SK-N-SH (cell line): ENCODE measurements at regions not wholly inside any gene's neighbourhood (a gene's known extent, or its start where the extent isn't known, plus 50 kb on each side); places are given as distances from the start of the nearest gene placed in this dataset.

Experiments used
- CTCF ChIA-PET: fragments of 300-600, 350-600 bp; formaldehyde crosslinking; extraction: SDS; loops from one replicate; lab custom pipeline; 2021; lab: Yijun Ruan, JAX
- POLR2A ChIA-PET: fragments of 350-600 bp; sonication (Branson Sonifier 250); formaldehyde crosslinking; extraction: SDS; loops from one replicate; lab custom pipeline; 2020; ENCODE audit warnings: antibody characterized with exemption, inconsistent platforms; lab: Yijun Ruan, JAX
- DNase-seq: peaks from one replicate; pipeline ENCODE4 v3.0.0; 2012
- H2AFZ ChIP-seq: fragments of 200-600 bp; sonication (generic); 2 replicates; pipeline ENCODE4 v1.8.1; 2016; ENCODE audit warnings: antibody characterized with exemption, mild to moderate bottlenecking, low read depth
- H3F3A ChIP-seq: fragments of 200-600 bp; sonication (generic); replicated peaks from 2 replicates; pipeline ENCODE3; 2016; ENCODE audit warnings: antibody characterized with exemption, mild to moderate bottlenecking; ENCODE audit not compliant: insufficient read depth
- H3K27ac ChIP-seq, 2 experiments: fragments of 200-500 bp in 1 of 2; fragments of 200-600 bp in 1 of 2; sonication (Bioruptor generic) in 1 of 2; sonication (generic), shearing (Covaris generic) in 1 of 2; 2 replicates each; pipeline versions ENCODE4 v1.5.1 to v1.6.1; 2014 to 2016; ENCODE audit warnings: low read depth in 2 of 2, inconsistent platforms in 1 of 2, low read length in 1 of 2, mild to moderate bottlenecking in 1 of 2, mixed read lengths in 1 of 2
- H3K27me3 ChIP-seq: fragments of 200-600 bp; sonication (generic), shearing (Covaris generic); 2 replicates; pipeline ENCODE4 v1.6.1; 2016; ENCODE audit warnings: mixed run types; ENCODE audit not compliant: insufficient read depth
- H3K36me3 ChIP-seq, 2 experiments: fragments of 200-500 bp in 1 of 2; fragments of 200-600 bp in 1 of 2; sonication (Bioruptor generic) in 1 of 2; sonication (generic) in 1 of 2; replicated peaks in 1 of 2; 2 replicates each; pipeline versions ENCODE3 to v1.5.1; 2014 to 2016; ENCODE audit warnings: low read length in 1 of 2, mild to moderate bottlenecking in 1 of 2; ENCODE audit not compliant: insufficient read depth in 2 of 2, control insufficient read depth in 1 of 2
- H3K4me1 ChIP-seq, 2 experiments: fragments of 200-500 bp in 1 of 2; fragments of 200-600 bp in 1 of 2; sonication (Bioruptor generic) in 1 of 2; sonication (generic), shearing (Covaris generic) in 1 of 2; 2 replicates each; pipeline versions ENCODE4 v1.5.1 to v1.6.1; 2014 to 2016; ENCODE audit warnings: low read depth in 1 of 2, low read length in 1 of 2, mixed run types in 1 of 2; ENCODE audit not compliant: insufficient read depth in 2 of 2, control insufficient read depth in 1 of 2
- H3K4me2 ChIP-seq: fragments of 200-600 bp; sonication (generic), shearing (Covaris generic); 2 replicates; pipeline ENCODE4 v1.6.1; 2017; ENCODE audit warnings: mixed run types
- H3K4me3 ChIP-seq, 2 experiments: fragments of 200-500 bp in 1 of 2; fragments of 200-600 bp in 1 of 2; sonication (Bioruptor generic) in 1 of 2; sonication (generic), shearing (Covaris generic) in 1 of 2; 2 replicates each; pipeline versions ENCODE4 v1.5.1 to v1.8.1; 2014 to 2016; ENCODE audit warnings: low read depth in 2 of 2, inconsistent platforms in 1 of 2, low read length in 1 of 2, mild to moderate bottlenecking in 1 of 2, mixed read lengths in 1 of 2, moderate library complexity in 1 of 2
- H3K79me2 ChIP-seq: fragments of 200-600 bp; sonication (generic); 2 replicates; pipeline ENCODE4 v1.8.1; 2017; ENCODE audit warnings: mild to moderate bottlenecking; ENCODE audit not compliant: insufficient read depth
- H3K9ac ChIP-seq: fragments of 200-600 bp; sonication (generic); 2 replicates; pipeline ENCODE4 v1.6.1; 2017; ENCODE audit warnings: mixed run types
- H3K9me2 ChIP-seq: fragments of 200-600 bp; sonication (generic); 2 replicates; pipeline ENCODE4 v1.6.1; 2017; ENCODE audit warnings: mixed run types
- H3K9me3 ChIP-seq: fragments of 200-600 bp; sonication (generic); 2 replicates; pipeline ENCODE4 v1.6.1; 2017; ENCODE audit warnings: mixed run types, mild to moderate bottlenecking, moderate library complexity
- H4K20me1 ChIP-seq: fragments of 200-600 bp; sonication (generic); 2 replicates; pipeline ENCODE4 v1.6.1; 2017; ENCODE audit warnings: mild to moderate bottlenecking, mixed run types; ENCODE audit not compliant: insufficient read depth
- ELF1 ChIP-seq: IDR thresholded peaks from 2 replicates; pipeline ENCODE4 v1.4.0; 2012
- JUND ChIP-seq: IDR thresholded peaks from 2 replicates; pipeline ENCODE4 v1.4.0; 2012
- MXI1 ChIP-seq: IDR thresholded peaks from 2 replicates; pipeline ENCODE4 v1.6.1; 2012; ENCODE audit warnings: mild to moderate bottlenecking, low read depth, low read length, improper control_type of control experiment
- NRF1 ChIP-seq: IDR thresholded peaks from 2 replicates; pipeline ENCODE4 v1.6.1; 2012; ENCODE audit warnings: low read depth, mild to moderate bottlenecking, low read length
- POLR2AphosphoS5 ChIP-seq: IDR thresholded peaks from 2 replicates; pipeline ENCODE4 v1.6.1; 2012; ENCODE audit warnings: low read depth, low read length
- RCOR1 ChIP-seq: fragments of 150-350 bp; IDR thresholded peaks from 2 replicates; pipeline ENCODE4 v1.6.1; 2017; ENCODE audit warnings: antibody characterized with exemption, low read length
- RFX5 ChIP-seq: IDR thresholded peaks from 2 replicates; pipeline ENCODE4 v1.6.1; 2012; ENCODE audit warnings: mild to moderate bottlenecking, improper control_type of control experiment, low read length
- SIN3A ChIP-seq: IDR thresholded peaks from 2 replicates; pipeline ENCODE4 v1.6.1; 2012; ENCODE audit warnings: low read depth, mild to moderate bottlenecking, low read length, moderate library complexity, borderline replicate concordance
- TAF1 ChIP-seq: IDR thresholded peaks from 2 replicates; pipeline ENCODE4 v1.6.1; 2012; ENCODE audit warnings: low read depth, mild to moderate bottlenecking, low read length, moderate library complexity, borderline replicate concordance
- TCF12 ChIP-seq: IDR thresholded peaks from 2 replicates; pipeline ENCODE4 v1.4.0; 2012
- YY1 ChIP-seq: IDR thresholded peaks from 2 replicates; pipeline ENCODE4 v1.4.0; 2012; ENCODE audit warnings: low read depth, mild to moderate bottlenecking
- TF ChIP-seq, protein P1 (sequence below): IDR thresholded peaks from 2 replicates; pipeline ENCODE4 v1.4.0; 2012; ENCODE audit warnings: low read depth, borderline replicate concordance
- TF ChIP-seq, protein P2 (sequence below): IDR thresholded peaks from 2 replicates; pipeline ENCODE4; 2012
- TF ChIP-seq, protein P3 (sequence below): IDR thresholded peaks from 2 replicates; pipeline ENCODE4 v1.4.0; 2012; ENCODE audit warnings: low read depth
- TF ChIP-seq, protein P4 (sequence below): fragments of 200-600 bp; sonication (generic); IDR thresholded peaks from 2 replicates; pipeline ENCODE4 v1.6.1; 2017; ENCODE audit warnings: antibody characterized with exemption, mild to moderate bottlenecking, moderate library complexity
- TF ChIP-seq, protein P5 (sequence below): IDR thresholded peaks from 2 replicates; pipeline ENCODE4 v1.6.1; 2012; ENCODE audit warnings: mild to moderate bottlenecking, low read depth, low read length, moderate library complexity
- TF ChIP-seq, protein P6 (sequence below): IDR thresholded peaks from 2 replicates; pipeline ENCODE4 v1.4.0; 2012; ENCODE audit warnings: low read depth, borderline replicate concordance

DNA sequence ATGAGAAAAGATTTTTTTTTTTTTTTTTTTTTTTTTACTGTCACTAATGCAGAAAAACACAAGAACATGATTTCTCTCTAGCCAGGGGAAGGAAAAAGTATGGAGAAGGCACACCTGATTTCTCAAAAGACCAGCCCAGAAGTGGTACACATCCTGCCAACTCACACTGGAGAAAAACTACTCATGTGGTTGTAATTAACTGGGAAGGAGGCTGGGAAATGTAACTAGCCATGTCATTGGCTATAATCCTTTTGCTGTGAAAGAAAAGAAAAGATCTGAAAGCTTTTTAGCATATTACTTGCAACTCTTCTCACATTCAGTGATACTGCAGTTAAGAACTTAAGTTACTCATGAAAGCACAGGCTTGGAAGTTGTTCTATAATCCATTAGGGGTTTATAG, 195.9 kb upstream of the PMFBP1 start:
- Histone ChIP-seq H3K9ac (no peak overlapping the region), H3K4me1 (peaks cover 7 to 25% of the 10 kb centered on the region in 2 experiments; a peak in 2 of 4 replicates), H3K4me3 (no peak overlapping the region), H3K9me3 (peaks cover 13% of the 10 kb centered on the region), H3K36me3 (no peaks in the 10 kb centered on the region), H3K79me2 (no peaks in the 10 kb centered on the region), H3F3A (no peaks in the 10 kb centered on the region), H3K27ac (no peak overlapping the region), H3K9me2 (no peaks in the 10 kb centered on the region; the same call in 1 of the 2 replicates), H3K27me3 (no peaks in the 10 kb centered on the region), H2AFZ (no peak overlapping the region), H3K4me2 (no peak overlapping the region), H4K20me1 (no peaks in the 10 kb centered on the region)
- TF ChIP-seq TAF1, result no peak
- no peak for TF ChIP-seq JUND
- TF ChIP-seq NRF1, result no peak
- no peak for TF ChIP-seq MXI1
- no peak for TF ChIP-seq SIN3A
- TF ChIP-seq TCF12, result no peak
- TF ChIP-seq, protein P1, sequence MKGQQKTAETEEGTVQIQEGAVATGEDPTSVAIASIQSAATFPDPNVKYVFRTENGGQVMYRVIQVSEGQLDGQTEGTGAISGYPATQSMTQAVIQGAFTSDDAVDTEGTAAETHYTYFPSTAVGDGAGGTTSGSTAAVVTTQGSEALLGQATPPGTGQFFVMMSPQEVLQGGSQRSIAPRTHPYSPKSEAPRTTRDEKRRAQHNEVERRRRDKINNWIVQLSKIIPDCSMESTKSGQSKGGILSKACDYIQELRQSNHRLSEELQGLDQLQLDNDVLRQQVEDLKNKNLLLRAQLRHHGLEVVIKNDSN, result no peak
- TF ChIP-seq, protein P2, sequence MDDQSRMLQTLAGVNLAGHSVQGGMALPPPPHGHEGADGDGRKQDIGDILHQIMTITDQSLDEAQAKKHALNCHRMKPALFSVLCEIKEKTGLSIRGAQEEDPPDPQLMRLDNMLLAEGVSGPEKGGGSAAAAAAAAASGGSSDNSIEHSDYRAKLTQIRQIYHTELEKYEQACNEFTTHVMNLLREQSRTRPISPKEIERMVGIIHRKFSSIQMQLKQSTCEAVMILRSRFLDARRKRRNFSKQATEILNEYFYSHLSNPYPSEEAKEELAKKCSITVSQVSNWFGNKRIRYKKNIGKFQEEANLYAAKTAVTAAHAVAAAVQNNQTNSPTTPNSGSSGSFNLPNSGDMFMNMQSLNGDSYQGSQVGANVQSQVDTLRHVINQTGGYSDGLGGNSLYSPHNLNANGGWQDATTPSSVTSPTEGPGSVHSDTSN, result no peak
- no peak for TF ChIP-seq POLR2AphosphoS5
- TF ChIP-seq, protein P3, sequence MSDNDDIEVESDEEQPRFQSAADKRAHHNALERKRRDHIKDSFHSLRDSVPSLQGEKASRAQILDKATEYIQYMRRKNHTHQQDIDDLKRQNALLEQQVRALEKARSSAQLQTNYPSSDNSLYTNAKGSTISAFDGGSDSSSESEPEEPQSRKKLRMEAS, result no peak
- TF ChIP-seq, protein P4, sequence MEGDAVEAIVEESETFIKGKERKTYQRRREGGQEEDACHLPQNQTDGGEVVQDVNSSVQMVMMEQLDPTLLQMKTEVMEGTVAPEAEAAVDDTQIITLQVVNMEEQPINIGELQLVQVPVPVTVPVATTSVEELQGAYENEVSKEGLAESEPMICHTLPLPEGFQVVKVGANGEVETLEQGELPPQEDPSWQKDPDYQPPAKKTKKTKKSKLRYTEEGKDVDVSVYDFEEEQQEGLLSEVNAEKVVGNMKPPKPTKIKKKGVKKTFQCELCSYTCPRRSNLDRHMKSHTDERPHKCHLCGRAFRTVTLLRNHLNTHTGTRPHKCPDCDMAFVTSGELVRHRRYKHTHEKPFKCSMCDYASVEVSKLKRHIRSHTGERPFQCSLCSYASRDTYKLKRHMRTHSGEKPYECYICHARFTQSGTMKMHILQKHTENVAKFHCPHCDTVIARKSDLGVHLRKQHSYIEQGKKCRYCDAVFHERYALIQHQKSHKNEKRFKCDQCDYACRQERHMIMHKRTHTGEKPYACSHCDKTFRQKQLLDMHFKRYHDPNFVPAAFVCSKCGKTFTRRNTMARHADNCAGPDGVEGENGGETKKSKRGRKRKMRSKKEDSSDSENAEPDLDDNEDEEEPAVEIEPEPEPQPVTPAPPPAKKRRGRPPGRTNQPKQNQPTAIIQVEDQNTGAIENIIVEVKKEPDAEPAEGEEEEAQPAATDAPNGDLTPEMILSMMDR, result no peak
- TF ChIP-seq, protein P5, sequence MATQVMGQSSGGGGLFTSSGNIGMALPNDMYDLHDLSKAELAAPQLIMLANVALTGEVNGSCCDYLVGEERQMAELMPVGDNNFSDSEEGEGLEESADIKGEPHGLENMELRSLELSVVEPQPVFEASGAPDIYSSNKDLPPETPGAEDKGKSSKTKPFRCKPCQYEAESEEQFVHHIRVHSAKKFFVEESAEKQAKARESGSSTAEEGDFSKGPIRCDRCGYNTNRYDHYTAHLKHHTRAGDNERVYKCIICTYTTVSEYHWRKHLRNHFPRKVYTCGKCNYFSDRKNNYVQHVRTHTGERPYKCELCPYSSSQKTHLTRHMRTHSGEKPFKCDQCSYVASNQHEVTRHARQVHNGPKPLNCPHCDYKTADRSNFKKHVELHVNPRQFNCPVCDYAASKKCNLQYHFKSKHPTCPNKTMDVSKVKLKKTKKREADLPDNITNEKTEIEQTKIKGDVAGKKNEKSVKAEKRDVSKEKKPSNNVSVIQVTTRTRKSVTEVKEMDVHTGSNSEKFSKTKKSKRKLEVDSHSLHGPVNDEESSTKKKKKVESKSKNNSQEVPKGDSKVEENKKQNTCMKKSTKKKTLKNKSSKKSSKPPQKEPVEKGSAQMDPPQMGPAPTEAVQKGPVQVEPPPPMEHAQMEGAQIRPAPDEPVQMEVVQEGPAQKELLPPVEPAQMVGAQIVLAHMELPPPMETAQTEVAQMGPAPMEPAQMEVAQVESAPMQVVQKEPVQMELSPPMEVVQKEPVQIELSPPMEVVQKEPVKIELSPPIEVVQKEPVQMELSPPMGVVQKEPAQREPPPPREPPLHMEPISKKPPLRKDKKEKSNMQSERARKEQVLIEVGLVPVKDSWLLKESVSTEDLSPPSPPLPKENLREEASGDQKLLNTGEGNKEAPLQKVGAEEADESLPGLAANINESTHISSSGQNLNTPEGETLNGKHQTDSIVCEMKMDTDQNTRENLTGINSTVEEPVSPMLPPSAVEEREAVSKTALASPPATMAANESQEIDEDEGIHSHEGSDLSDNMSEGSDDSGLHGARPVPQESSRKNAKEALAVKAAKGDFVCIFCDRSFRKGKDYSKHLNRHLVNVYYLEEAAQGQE, result no peak
- no peak for TF ChIP-seq RFX5
- TF ChIP-seq RCOR1, result no peak
- TF ChIP-seq, protein P6, sequence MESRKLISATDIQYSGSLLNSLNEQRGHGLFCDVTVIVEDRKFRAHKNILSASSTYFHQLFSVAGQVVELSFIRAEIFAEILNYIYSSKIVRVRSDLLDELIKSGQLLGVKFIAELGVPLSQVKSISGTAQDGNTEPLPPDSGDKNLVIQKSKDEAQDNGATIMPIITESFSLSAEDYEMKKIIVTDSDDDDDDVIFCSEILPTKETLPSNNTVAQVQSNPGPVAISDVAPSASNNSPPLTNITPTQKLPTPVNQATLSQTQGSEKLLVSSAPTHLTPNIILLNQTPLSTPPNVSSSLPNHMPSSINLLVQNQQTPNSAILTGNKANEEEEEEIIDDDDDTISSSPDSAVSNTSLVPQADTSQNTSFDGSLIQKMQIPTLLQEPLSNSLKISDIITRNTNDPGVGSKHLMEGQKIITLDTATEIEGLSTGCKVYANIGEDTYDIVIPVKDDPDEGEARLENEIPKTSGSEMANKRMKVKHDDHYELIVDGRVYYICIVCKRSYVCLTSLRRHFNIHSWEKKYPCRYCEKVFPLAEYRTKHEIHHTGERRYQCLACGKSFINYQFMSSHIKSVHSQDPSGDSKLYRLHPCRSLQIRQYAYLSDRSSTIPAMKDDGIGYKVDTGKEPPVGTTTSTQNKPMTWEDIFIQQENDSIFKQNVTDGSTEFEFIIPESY, result no peak
- no peak for TF ChIP-seq YY1
- no peak for TF ChIP-seq ELF1
- ChIA-PET CTCF (interaction anchor here (1.4 kb wide), 1 partner anchor 10 kb away, joined by 4 read pairs; no protein-coding TSS in a partner anchor), POLR2A (no interaction called here)
- no peak for DNase-seq
